GM18873 (cell line): ENCODE measurements at regions not wholly inside any gene's neighbourhood (a gene's known extent, or its start where the extent isn't known, plus 50 kb on each side); places are given as distances from the start of the nearest gene placed in this dataset.

ENCODE experiments used
- ATAC-seq: cut with Tn5 transposase; IDR thresholded peaks from one replicate; pipeline ENCODE4 v1.9.1; 2021; ENCODE audit warnings: mild to moderate bottlenecking, moderate library complexity, moderate number of reproducible peaks; ENCODE audit not compliant: unreplicated experiment, low FRiP score

- ATAC-seq, result no peak
Observed at GRCh38 chr4:123996718-123997510, 600.3 kb downstream of the SPRY1 start.

GRCh38 chr4:123997776-123998449, 601.3 kb downstream of the SPRY1 start:
- ATAC-seq, result no peak

- ATAC-seq, result no peak
Observed at GRCh38 chr4:124000233-124000632, 603.6 kb downstream of the SPRY1 start.

DNA sequence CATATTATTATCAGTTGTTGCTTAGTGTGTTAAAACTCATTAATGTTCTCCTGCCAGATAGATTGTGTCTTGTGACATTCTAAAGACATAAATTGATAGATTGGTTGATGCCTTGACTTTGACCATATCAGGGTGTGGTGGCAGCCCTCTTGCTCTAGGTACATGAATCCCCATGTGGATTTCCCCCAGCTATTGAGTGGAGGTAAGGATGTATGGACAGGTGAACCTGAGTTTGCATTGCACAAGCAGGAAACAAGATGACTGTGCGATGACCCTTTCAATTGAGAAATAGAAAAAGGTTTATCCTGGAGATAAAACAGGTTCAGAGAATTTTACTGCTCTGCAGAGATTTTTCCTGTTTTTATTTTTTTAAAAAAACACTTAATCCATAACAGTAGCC, 619.2 kb downstream of the SPRY1 start:
- ATAC-seq, result no peak

DNA sequence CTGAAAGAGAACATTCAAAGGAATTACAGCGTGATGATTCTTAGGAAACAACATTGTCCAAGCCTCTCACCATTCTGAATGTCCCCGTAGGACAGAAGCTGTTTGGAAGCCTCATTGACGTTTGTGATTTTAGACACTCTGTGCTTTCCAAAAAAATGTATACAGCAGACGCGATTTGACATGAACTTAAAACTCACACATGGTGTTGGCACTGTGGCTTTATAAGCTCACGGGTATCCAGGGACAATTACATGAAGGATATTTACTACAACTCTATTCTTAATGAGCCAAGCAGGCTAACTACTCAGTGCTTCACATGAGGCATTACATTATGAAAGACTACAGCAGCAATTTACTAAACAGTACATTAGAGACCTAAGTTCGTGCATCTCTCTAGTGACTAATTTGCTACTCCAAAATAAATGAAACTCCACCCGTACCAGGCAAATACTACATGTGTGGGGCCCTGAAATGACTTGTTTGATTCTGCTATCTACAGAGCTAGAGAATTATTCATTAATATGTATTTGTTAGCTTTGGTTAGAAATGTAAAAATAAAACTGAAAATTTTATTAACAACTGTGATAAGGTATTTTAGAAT, 620.7 kb downstream of the SPRY1 start:
- no peak for ATAC-seq

GRCh38 chr4:124018383-124019317, 622.1 kb downstream of the SPRY1 start:
- peak; percentile 100 for ATAC-seq

DNA sequence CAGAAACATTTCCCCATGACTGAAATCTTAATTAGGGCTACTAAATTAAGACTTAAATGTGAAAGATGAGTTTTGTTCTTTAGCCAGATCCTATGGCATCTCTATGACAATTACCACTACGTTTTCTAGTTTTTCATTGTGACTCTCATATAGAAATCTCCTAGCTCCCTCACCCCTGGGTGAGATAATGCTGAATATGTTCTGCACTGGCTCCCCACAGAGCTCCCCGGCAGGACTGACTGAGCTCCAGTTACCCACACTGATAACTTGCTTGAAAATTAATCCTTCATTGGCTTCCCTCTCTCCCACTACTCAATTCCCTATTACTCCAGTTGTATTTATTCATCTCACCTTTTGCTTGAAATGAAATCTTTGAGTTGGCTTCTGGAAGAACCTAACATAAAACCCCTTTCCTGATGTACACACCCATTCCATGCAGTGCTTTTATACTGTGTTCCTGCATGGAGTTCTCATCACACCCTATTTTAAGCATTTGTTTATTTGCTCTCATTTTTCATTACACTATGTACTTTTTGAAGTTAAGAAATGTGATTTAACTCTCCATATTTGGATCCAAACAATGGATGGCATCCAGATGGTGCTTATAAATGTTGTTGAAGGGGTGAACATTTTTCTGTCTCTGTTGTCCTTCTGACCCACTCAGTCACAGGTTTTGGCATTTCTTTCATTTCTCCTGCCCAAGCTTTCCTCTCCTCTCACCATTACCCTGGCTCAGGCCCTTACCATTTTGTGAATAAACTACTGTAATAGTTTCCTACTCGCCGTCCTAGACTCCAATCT, 623.4 kb downstream of the SPRY1 start:
- ATAC-seq, result no peak

- ATAC-seq, result no peak
Observed at GRCh38 chr4:124025000-124025399, 628.4 kb downstream of the SPRY1 start.

DNA sequence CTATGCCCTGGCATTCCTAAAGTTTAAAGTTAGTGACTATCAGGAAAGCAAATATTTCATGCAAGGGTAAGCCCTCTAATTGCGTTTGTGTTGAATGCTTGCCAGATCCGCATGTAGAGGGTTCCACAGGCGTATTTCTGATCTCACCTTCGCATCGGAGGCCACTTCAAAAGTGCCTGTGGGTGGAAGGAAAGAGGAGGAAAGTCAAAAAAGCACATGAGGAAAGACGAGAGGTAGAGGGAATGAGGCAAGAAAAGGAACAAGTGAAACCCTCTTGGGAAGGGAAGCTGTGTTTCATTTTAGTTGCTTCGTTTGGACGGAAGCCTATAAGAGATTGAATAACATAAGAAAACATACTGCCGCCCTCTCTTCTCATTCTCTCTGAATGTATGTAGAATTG, 628.8 kb downstream of the SPRY1 start:
- ATAC-seq, result no peak

- ATAC-seq, result no peak
Observed at GRCh38 chr4:124028182-124028581, 631.6 kb downstream of the SPRY1 start.

GRCh38 chr4:124030147-124030546, 633.6 kb downstream of the SPRY1 start:
- ATAC-seq, result no peak

- ATAC-seq, result no peak
Observed at GRCh38 chr4:124032035-124032434, 635.4 kb downstream of the SPRY1 start.

DNA sequence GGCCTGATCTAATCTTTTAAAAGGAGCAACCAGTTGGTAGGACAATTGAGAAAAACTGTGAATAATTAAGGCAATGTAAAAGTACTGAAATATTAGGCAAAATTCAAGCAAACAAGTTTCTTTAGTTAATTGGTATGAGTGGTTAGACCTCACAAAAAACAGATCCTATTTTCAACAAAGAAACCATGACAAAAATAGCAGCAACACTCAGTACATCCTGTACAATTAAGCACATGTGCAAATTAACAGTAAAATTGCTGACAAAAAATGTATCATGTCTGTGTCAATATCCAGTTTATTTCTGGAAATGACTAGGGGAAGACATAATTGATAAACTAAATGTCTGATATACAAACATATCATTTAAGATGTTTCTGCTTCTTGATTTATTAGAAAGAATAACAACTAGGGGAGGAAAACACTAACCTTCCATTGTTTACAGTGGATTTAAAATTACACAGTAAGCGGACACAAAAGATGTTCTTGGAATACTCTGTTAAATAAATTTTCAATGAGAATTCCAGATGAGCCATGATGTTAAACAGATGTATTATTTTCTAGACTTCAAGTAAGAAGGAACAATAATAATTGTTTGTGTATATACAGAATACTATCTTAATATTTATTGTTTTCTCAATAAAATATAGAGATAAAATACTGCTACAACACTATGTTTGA, 638.9 kb downstream of the SPRY1 start:
- ATAC-seq, result no peak

- ATAC-seq, result no peak
Observed at GRCh38 chr4:124037236-124037635, 640.6 kb downstream of the SPRY1 start.

GRCh38 chr4:124044330-124044729, 647.7 kb downstream of the SPRY1 start:
- ATAC-seq, result no peak

- ATAC-seq, result no peak
Observed at GRCh38 chr4:124044867-124045266, 648.3 kb downstream of the SPRY1 start.

GRCh38 chr4:124046190-124046589, 649.6 kb downstream of the SPRY1 start:
- ATAC-seq, result no peak

DNA sequence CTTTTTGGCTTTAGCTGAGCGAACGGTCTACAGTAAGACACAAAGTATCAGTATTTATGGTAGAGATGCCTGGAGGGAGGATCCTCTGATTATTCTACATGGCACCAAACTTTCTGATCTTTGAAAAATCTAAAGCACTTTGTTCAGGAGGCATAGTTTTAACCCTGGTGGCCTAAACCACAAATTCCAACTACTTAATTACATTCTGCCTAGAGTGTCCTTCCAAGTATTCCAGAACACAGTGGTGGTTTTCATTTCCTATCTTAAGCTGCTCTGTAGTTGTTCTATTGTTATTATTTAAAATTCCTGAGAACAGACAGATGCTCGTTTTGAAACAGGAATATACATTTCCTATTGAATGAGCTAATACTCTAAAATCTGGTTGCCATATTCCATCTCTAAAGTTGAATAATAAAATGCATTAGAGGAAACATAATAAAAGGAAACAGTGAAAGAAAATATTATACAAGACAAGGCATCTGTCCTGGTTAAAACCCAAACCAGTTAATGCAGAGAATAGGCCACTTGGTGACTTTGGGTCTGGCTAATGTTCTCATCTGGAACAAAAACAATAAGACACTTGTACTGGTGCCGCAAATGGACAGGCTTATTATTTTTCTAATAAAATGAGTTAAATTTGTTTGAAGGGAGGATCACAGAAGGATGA, 657.4 kb downstream of the SPRY1 start:
- no peak for ATAC-seq

- ATAC-seq, result no peak
Observed at GRCh38 chr4:124055336-124055735, 657.2 kb downstream of the ANKRD50 start.
